Ecto neural progenitor cell (in vitro differentiated cells): ENCODE measurements at regions not wholly inside any gene's neighbourhood (a gene's known extent, or its start where the extent isn't known, plus 50 kb on each side); places are given as distances from the start of the nearest gene placed in this dataset.
"Not testable (repeated sequence)": the region's sequence is repeated elsewhere in the genome, so short reads cannot be mapped to it uniquely, and the experiment has no call there.

Experiments
- DNase-seq: peaks from one replicate; pipeline ENCODE4 v3.0.0-alpha.2; 2018; ENCODE audit warnings: low spot score

DNA sequence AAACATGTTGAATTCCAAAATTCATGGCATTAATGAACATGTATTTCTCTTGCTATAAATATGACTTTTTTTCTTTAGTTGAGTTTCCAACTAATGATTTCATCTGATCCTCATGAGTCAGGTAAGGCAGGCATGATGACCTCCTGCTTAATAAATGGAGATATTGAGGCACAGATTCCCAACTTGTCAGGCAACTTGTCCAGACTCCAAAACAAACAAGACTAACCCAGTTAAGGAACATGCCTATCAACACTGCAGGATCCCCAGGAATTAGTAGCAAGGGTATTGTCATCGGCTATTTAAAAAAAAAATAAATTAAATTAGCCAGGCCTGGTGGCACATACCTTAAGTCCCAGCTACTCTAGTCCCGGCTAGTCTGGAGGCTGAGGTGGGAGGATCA is 121.3 kb upstream of the SALL4 start:
- no peak for DNase-seq

GRCh38 chr20:51922812-51923211 is 120.5 kb upstream of the SALL4 start:
- DNase-seq, result not testable (repeated sequence)

DNA sequence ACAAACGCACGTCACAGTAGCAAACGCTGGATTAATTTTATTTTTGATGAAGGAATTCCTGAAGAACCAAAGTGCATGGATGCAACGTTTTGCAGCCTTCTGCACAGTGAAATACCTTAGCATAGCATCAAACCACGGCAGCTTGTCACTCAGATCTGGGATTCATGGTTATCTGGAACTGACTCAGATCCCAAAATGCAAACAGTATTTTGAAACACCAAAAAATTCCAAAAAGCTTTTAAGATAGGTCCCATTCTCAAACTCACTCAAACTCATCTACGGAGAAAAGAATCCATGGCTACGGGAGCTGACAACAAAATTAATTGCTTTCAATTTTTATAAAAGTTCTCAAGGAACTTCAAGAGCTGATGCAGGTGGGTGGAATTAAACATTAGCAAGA is 116.2 kb upstream of the SALL4 start:
- DNase-seq, result no peak

DNA sequence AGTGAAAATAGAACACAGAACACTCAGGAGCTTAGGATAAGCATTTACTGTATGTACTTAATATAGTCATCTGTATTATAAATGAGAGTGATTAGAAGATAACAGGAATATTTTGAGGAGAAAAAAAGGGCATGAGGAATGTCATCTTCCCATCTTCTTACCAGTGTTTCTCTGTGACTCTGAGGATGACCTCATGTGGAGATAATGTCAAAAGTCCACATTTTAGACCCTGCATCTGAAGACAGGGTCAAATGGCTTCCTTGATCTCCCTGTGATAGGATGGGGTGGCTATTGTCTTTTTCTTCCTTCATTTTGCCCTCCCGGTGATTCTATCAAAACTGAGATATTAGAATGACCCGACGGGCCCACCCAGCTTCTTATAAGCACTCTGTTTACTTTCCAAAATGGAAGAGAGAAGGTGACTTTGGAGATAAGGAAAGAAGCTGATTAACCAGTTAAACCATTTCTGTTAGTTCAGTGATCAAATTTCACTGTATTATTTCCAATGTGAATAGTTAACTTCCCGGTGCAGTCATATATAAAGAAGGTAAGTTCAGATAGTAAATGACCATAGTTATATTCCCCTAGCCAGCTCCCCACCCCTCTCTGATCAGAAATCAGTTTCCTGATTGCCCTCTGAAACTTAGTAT is 115.7 kb upstream of the SALL4 start:
- no peak for DNase-seq

DNA sequence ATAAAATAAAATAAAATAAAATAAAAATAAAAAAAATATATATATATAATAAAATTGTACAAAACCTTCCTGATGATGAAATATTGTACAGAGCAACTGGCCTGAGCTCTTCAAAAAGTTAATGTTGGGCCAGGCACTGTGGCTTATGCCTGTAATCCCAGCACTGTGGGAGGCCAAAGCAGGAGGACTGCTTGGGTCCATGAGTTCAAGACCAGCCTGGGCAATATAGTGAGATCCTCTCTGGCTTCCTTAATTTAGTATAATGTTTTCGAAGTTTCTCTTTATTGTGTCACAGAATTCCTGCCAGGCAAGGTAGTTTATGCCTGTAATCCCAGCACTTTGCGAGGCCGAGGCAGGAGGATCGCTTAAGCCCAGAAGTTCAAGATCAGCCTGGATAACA is 113.9 kb upstream of the SALL4 start:
- DNase-seq, result no peak

DNA sequence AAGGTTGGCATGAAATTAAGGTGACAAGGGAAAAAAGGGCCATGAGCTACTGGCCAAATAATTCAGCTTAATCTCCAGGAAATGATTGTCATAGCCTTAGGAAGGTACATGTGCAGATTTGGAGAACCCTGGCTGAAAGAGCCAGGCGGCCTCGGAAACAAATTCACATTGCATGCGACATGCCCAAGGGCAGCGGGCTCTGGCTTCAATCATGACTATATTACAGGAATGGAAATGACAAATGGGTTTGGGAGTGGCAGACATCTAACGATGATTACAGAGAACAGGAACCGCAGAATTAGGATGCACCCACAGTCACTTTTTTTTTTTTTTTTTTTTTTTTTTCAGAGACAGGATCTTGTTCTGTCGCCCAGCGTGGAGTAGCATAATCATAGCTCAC is 112.4 kb upstream of the SALL4 start:
- no peak for DNase-seq

GRCh38 chr20:51910321-51911050 is 108.2 kb upstream of the SALL4 start:
- no peak for DNase-seq

GRCh38 chr20:51906679-51907078 is 104.4 kb upstream of the SALL4 start:
- no peak for DNase-seq

DNA sequence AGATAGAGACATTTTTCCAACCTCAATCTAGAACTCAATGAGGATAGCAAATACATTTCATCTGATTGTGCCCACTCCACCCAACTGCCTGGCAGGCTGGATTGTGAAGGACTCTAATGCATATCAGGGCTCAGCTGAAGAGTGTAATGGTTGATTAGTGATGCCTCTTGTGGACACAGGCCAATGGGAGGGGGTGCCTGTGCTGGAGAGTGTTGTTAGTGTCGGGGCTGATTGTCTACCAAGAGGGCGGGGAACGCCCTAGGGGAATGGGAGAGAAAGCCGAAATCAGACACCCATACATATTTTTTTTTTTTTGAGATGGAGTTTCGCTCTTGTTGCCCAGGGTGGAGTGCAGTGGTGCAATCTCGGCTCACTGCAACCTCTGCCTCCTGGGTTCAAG is 103.7 kb upstream of the SALL4 start:
- DNase-seq, result no peak

DNA sequence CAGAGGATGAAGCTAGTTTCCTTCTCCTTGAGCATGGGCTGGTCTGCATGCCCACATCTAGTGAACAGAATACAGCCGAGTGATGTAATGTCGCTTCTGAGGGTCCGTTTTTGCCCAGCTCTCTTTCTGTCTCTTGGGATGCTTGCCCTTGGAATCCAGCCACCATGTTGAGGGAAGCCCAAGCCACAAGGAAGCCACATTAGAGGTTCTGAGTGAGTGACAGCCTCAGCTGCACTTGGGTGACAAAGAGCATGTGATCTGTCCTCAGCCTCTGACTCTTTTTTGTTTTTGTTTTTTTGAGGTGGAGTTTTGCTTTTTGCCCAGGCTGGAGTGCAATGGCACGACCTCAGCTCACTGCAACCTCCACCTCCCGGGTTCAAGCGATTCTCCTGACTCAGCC is 100.6 kb upstream of the SALL4 start:
- no peak for DNase-seq

GRCh38 chr20:51900443-51900842 is 98.1 kb upstream of the SALL4 start:
- no peak for DNase-seq

GRCh38 chr20:51899674-51900073 is 97.4 kb upstream of the SALL4 start:
- DNase-seq, result no peak

DNA sequence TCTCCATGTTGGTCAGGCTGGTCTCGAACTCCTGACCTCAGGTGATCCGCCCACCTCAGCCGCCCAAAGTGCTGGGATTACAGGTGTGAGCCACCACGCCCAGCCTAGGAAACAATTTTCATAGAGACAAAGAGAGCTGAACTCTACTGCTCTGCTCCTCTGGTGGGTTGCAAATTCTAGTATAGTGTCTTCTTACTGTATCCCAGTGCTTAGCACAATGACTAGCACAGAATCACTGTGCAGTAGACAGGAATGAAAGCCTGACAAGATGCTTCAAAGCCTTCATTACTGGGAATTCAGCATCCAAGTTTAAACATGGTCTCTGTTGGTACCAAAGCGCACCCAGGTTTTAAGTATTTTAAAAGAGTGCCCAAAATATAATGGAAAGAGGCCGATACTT is 96.5 kb upstream of the SALL4 start:
- no peak for DNase-seq

- DNase-seq, result no peak
These were observed 92.3 kb upstream of the SALL4 start for GRCh38 chr20:51894619-51895018.

- DNase-seq, result no peak
These were observed 91.9 kb upstream of the SALL4 start for GRCh38 chr20:51894201-51894600.

GRCh38 chr20:51893723-51894122 is 91.4 kb upstream of the SALL4 start:
- DNase-seq, result no peak

DNA sequence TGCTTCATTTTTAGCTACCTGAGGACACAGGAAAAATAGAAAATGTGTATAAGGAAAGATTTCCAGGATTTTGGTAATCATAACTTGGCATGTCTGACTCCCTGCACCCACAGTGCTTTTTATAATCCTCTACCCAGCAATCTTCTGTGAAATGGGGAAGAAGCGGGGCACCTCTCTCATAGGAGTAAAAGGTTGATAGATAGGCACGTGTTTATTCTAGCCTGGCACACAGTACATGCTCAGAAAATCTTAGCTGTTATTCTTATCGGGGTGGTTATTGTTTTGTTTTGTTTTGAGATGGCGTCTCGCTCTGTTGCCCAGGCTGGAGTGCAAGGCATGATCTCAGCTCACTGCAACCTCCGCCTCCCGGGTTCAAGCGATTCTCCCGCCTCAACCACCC is 87.7 kb upstream of the SALL4 start:
- no peak for DNase-seq

DNA sequence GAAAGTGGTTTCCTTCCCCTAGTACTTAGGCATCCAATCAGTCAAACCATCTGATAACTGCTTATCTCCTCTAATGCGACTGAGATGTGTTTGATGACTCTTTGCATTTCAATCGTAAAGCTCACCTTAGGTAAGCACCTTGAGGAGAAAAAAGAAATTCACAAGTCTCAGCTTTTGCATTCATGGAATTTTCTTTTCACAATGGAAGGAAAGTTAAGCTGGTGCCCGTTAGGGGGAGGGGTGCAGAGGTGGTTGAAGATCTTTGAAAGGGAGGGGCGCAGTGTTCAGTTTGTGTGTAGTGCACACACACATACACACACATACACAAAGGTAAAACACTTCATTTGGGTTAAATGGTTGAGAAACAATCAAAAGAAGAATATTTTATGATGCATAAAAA is 87.1 kb upstream of the SALL4 start:
- no peak for DNase-seq

- DNase-seq, result no peak
These were observed 86.0 kb upstream of the SALL4 start for GRCh38 chr20:51888291-51888690.

DNA sequence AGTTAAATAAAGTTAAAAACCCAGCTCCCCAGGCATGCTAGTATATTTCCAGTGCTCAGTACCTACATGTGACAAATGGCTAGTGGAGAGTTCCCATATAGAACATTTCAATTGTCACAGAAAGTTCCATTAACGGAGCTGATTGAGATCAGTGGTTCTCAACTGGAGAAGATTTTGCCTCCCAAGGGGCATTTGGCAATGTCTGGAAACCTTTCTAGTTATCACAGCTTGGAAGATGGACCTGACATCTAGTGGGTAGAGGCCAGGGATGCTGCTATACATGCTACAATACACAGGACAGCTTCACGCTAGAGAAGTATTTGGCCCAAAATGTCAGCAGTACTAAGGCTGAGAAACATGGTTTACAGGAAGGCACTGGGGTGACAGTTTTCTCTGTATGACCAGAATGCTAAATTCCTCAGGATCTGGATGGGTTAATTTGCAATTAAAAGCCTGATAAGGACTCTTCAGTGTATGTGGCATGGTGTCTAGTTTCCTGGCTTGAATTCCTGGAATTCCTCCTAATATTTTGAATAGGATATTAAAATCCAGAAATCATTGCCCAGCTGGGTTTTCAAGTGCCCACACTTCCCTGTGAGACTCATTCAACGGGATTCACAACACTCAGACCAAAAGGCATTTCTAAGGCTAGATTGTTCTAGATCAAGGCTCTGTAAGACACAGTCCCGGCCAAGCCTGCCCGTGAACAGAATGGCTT is 84.7 kb upstream of the SALL4 start:
- DNase-seq, result no peak

GRCh38 chr20:51886341-51886740 is 84.0 kb upstream of the SALL4 start:
- DNase-seq, result no peak

DNA sequence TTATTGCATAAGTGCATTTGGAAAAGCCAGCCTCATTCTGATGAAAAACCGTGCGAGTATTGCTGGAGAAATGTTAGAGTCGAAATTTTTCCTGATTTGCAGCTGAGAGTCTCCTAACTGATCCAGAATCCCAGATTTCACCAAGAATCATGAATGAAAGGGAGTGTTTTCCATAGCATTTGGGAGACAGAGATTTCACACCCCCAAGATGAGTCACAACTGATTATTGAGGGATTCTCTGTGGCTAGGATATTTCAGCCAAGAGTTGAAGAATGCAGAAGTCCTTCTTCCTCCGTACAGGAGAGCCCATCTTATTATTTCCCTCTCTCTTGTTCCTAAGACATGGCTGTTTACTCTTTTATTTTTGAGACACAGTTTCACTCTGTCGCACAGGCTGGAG is 82.2 kb upstream of the SALL4 start:
- DNase-seq, result no peak

GRCh38 chr20:51880188-51880587 is 77.9 kb upstream of the SALL4 start:
- DNase-seq, result no peak
